Calu3 (cell line): ENCODE measurements at regions not wholly inside any gene's neighbourhood (a gene's known extent, or its start where the extent isn't known, plus 50 kb on each side); places are given as distances from the start of the nearest gene placed in this dataset.

ENCODE experiments used
- BruUV-seq: library from RNA; stranded (reverse); fragments of 400-500 nt; replicated peaks from 2 replicates; lab custom pipeline; 2021; lab: Mats Ljungman, UMichigan
- CTCF ChIA-PET: fragments of 300-600 bp; sonication (Branson Sonifier 250); formaldehyde crosslinking; loops from one replicate; lab custom pipeline; 2022; ENCODE audit warnings: antibody characterized with exemption; lab: Charles Lee
- DNase-seq: peaks from one replicate; pipeline ENCODE4 v3.0.0; 2022
- H3K27ac Mint-ChIP-seq: one replicate; pipeline ENCODE4 v1.8.0; 2022; ENCODE audit warnings: mixed read lengths; ENCODE audit not compliant: unreplicated experiment
- H3K27me3 Mint-ChIP-seq: one replicate; pipeline ENCODE4 v1.8.0; 2022; ENCODE audit warnings: mixed read lengths; ENCODE audit not compliant: unreplicated experiment
- H3K36me3 Mint-ChIP-seq: one replicate; pipeline ENCODE4 v1.8.0; 2022; ENCODE audit warnings: mild to moderate bottlenecking, moderate library complexity, mixed read lengths; ENCODE audit not compliant: insufficient read depth, unreplicated experiment
- H3K4me1 Mint-ChIP-seq: one replicate; pipeline ENCODE4 v1.8.0; 2022; ENCODE audit warnings: mild to moderate bottlenecking, low read depth, mixed read lengths; ENCODE audit not compliant: unreplicated experiment
- H3K4me3 Mint-ChIP-seq: one replicate; pipeline ENCODE4 v1.8.0; 2022; ENCODE audit warnings: mild to moderate bottlenecking, low read depth, moderate library complexity, mixed read lengths; ENCODE audit not compliant: unreplicated experiment
- H3K9me3 Mint-ChIP-seq: one replicate; pipeline ENCODE4 v1.8.0; 2022; ENCODE audit warnings: low read depth, mixed read lengths; ENCODE audit not compliant: unreplicated experiment
- intact Hi-C: fragments of 100-400 bp; cut with micrococcal nuclease; formaldehyde crosslinking; loops from one replicate; pipeline ENCODE4 v1.10.0; 2022; ENCODE audit not compliant: unreplicated experiment
- TF ChIP-seq, protein P1 (sequence below): fragments of 200-600 bp; IDR thresholded peaks from one replicate; pipeline ENCODE4 v1.8.0; 2022; ENCODE audit warnings: antibody characterized with exemption; ENCODE audit not compliant: unreplicated experiment

DNA sequence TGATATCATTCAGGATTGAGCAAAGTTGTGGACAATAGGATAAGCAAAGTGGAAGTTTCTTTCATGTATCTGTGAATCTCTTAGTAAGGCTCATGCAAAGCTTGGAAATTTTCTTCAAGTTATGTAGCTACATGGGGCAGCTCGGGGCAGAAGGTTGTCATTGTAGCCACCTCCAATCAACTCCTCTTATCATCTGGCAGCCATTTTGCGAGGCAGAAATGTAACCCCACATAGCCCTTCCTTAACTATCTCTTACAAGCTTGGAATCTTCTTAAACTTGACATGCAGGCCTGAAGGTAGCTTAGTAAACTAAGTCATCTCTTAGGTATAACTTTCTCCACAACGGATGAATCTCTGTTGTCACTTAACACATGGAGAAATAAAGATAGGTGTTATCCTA lies 392.8 kb downstream of the AASDHPPT start:
- intact Hi-C loops: no loop called here
- no peaks in the 10 kb centered on the region for H3K36me3 Mint-ChIP-seq
- DNase-seq: no peak

DNA sequence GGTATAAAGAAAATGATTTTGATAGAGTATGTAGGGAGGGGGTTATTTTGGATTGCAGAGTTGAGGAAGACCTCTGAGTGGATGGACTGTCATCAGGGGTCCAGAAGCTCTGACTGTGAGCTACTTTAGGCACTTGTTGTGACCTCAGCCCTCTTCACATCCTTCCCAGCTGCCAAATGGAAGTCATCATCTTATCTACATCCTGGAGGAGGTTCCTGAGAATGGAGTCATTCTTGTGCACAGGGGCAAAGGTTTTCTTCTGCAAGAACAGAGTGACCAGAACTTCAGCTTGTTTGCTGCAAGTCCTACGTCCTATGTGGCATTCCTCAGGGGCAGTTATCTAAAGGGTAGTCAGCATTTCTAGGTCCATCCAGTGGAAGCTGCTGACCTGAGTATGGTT lies 393.8 kb downstream of the AASDHPPT start:
- TF ChIP-seq, protein P1, sequence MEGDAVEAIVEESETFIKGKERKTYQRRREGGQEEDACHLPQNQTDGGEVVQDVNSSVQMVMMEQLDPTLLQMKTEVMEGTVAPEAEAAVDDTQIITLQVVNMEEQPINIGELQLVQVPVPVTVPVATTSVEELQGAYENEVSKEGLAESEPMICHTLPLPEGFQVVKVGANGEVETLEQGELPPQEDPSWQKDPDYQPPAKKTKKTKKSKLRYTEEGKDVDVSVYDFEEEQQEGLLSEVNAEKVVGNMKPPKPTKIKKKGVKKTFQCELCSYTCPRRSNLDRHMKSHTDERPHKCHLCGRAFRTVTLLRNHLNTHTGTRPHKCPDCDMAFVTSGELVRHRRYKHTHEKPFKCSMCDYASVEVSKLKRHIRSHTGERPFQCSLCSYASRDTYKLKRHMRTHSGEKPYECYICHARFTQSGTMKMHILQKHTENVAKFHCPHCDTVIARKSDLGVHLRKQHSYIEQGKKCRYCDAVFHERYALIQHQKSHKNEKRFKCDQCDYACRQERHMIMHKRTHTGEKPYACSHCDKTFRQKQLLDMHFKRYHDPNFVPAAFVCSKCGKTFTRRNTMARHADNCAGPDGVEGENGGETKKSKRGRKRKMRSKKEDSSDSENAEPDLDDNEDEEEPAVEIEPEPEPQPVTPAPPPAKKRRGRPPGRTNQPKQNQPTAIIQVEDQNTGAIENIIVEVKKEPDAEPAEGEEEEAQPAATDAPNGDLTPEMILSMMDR: no peak
- CTCF ChIA-PET: no interaction called here
- H3K27me3 Mint-ChIP-seq: no peaks in the 10 kb centered on the region
- intact Hi-C loops: no loop called here
- H3K36me3 Mint-ChIP-seq: no peaks in the 10 kb centered on the region
- no peak overlapping the region for H3K4me3 Mint-ChIP-seq
- no peaks in the 10 kb centered on the region for H3K4me1 Mint-ChIP-seq
- DNase-seq: no peak
- BruUV-seq: no TSS peak
- H3K9me3 Mint-ChIP-seq: peaks cover 2% of the 10 kb centered on the region
- no peak overlapping the region for H3K27ac Mint-ChIP-seq

More for the DNA sequence above, 392.8 kb downstream of the AASDHPPT start:
- peaks cover 2% of the 10 kb centered on the region for H3K9me3 Mint-ChIP-seq
- BruUV-seq: no TSS peak
- CTCF ChIA-PET: no interaction called here
- TF ChIP-seq, protein P1: no peak
- H3K27me3 Mint-ChIP-seq: no peaks in the 10 kb centered on the region
- no peaks in the 10 kb centered on the region for H3K4me1 Mint-ChIP-seq
- H3K27ac Mint-ChIP-seq: no peak overlapping the region
- no peak overlapping the region for H3K4me3 Mint-ChIP-seq

DNA sequence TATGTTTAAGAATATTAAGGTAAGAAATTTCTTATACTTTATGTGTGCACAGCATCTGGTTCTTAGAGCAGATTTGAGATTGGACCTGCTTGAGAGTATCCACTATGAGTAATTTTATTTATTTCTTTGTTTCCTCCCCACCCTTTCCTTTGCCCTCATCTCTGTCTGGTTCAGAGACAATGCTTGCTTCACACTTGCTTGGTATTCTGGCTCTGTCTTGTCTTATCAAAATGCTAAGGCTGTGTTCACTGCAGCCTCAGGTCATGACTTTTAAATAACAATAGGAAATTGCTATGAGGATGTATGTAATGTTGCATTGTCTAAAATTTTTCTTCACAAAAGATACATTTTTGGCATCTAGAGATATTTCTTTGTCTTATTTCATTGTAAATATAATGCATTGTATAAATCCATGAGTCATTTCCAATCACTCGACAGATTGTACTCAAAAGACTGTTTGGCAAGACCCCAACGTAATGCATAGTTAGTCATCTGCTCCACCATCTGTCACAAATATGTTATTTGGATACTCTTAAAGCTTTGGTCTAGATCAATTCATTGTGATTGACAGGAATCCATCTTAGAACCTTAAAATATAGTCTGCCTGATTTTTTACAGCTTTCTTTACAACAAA lies 395.7 kb downstream of the AASDHPPT start:
- intact Hi-C loops: no loop called here
- no TSS peak for BruUV-seq
- Mint-ChIP-seq H3K27ac (no peak overlapping the region), H3K27me3 (no peaks in the 10 kb centered on the region), H3K36me3 (no peaks in the 10 kb centered on the region), H3K4me3 (no peak overlapping the region), H3K4me1 (no peaks in the 10 kb centered on the region), H3K9me3 (no peaks in the 10 kb centered on the region)
- CTCF ChIA-PET: no interaction called here
- DNase-seq: no peak
- TF ChIP-seq, protein P1: no peak

DNA sequence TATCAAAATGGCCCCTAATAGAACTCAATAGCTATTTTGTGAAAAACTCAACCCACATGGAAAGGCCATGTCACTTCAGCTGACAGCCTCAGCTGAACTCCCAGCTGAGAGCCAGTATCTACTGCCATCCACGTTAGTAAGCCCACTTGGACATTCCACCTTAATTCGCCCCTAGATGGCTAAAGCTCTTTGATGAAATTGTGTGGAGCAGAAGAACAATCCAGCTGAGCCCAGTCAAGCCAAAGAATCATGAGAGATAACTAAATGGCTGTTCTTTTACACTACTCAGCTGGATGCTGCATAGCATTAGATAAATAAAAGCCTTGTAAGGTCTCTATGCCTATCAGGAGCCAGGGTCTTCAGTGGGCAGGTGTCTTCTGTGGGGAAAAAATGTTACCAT lies 396.8 kb downstream of the AASDHPPT start:
- CTCF ChIA-PET: no interaction called here
- no peak overlapping the region for H3K4me3 Mint-ChIP-seq
- no peaks in the 10 kb centered on the region for H3K36me3 Mint-ChIP-seq
- no peak for DNase-seq
- H3K4me1 Mint-ChIP-seq: no peaks in the 10 kb centered on the region
- H3K27ac Mint-ChIP-seq: no peak overlapping the region
- no peaks in the 10 kb centered on the region for H3K9me3 Mint-ChIP-seq
- no peaks in the 10 kb centered on the region for H3K27me3 Mint-ChIP-seq
- intact Hi-C loops: no loop called here
- TF ChIP-seq, protein P1: no peak
- BruUV-seq: no TSS peak
